Gastrocnemius medialis (tissue), 4 donors: ENCODE measurements at regions not wholly inside any gene's neighbourhood (a gene's known extent, or its start where the extent isn't known, plus 50 kb on each side); places are given as distances from the start of the nearest gene placed in this dataset.

Source experiments
- ATAC-seq, 2 donors: fragments of 150-250 bp; one replicate each; pipeline ENCODE4 v1.9.1; 2016
- DNase-seq, 2 donors: peaks; one replicate each; pipeline ENCODE4 v3.0.0-alpha.2; 2019
- H3K27ac ChIP-seq, 4 donors: fragments of 200-600 bp; sonication (generic); 1 replicate in 1 of 4; 2 replicates in 3 of 4; pipeline ENCODE4 v1.5.1; 2016 to 2018; ENCODE audit warnings: mild to moderate bottlenecking in 2 of 4, moderate library complexity in 1 of 4
- H3K27me3 ChIP-seq, 3 donors: fragments of 200-600 bp; sonication (generic) in 2 of 3; 1 replicate in 1 of 3; 2 replicates in 2 of 3; pipeline versions ENCODE4 v1.5.1 to v1.6.0; 2016 to 2019; ENCODE audit warnings: mild to moderate bottlenecking in 1 of 3, moderate library complexity in 1 of 3
- H3K36me3 ChIP-seq, 2 donors: fragments of 200-600 bp; sonication (generic) in 1 of 2; one replicate each; pipeline ENCODE4 v1.5.1; 2017 to 2018
- H3K4me1 ChIP-seq, 2 donors: fragments of 200-600 bp; sonication (generic) in 1 of 2; one replicate each; pipeline ENCODE4 v1.5.1; 2016 to 2017; ENCODE audit warnings: mild to moderate bottlenecking in 2 of 2
- H3K4me3 ChIP-seq, 4 donors: fragments of 200-600 bp; sonication (generic) in 3 of 4; 1 replicate in 1 of 4; 2 replicates in 3 of 4; pipeline ENCODE4 v1.5.1; 2016 to 2019; ENCODE audit warnings: mild to moderate bottlenecking in 2 of 4
- H3K9me3 ChIP-seq, 3 donors: fragments of 200-600 bp; sonication (generic) in 2 of 3; 1 replicate in 1 of 3; 2 replicates in 2 of 3; pipeline ENCODE4 v1.5.1; 2016 to 2019
- CTCF ChIP-seq, 5 experiments: fragments of 450-650 bp in 3 of 5; fragments of 200-600 bp in 2 of 5; sonication (generic) in 2 of 5; IDR thresholded peaks in 4 of 5; conservative IDR thresholded peaks in 1 of 5; 1 replicate in 4 of 5; 2 replicates in 1 of 5; pipeline ENCODE4 v1.5.1; 2016 to 2019; ENCODE audit warnings: antibody characterized with exemption in 5 of 5, mild to moderate bottlenecking in 3 of 5, moderate library complexity in 3 of 5
- POLR2A ChIP-seq, 2 donors: fragments of 450-650 bp; IDR thresholded peaks; one replicate each; pipeline ENCODE4 v1.6.1; 2017; ENCODE audit warnings: antibody characterized with exemption in 2 of 2, mild to moderate bottlenecking in 2 of 2, moderate library complexity in 2 of 2
- in situ Hi-C, 4 donors: fragments of 200-750 bp; cut with MboI; loops; one replicate each; pipeline versions ENCODE4 v1.15.0 to v1.8.0; 2017; ENCODE audit warnings: low sequenced_read_pairs in 4 of 4
- intact Hi-C: fragments of 100-400 bp; cut with DNase I; formaldehyde crosslinking; loops from one replicate; pipeline ENCODE4 v1.15.1; 2023; ENCODE audit warnings: low total_unique reads

DNA sequence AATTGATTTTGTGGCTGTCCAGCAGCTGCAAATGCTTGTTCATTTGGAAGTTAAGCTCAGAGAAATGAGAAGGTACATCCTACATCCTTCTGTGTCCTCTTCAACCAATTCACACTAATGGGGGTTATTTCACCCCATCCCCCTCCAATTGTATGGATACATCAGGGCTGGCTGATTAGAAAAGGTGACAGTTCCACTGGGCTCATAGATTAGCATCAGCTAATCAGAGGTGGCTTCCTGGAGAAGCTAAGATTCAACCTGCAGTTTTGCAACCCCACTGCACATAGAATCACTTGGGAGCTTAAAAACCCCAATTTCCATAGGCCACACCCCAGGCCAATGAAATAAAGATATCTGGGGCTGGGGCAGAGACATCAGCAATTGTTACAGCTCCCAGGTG is 217.7 kb upstream of the TLE3 start:
- Histone ChIP-seq H3K27ac (no peak overlapping the region), H3K9me3 (no peaks in the 10 kb centered on the region), H3K27me3 (no peaks in the 10 kb centered on the region), H3K36me3 (no peaks in the 10 kb centered on the region), H3K4me1 (no peaks in the 10 kb centered on the region), H3K4me3 (no peak overlapping the region)
- ATAC-seq (no peak), DNase-seq (no peak)
- intact Hi-C loops = no loop called here
- TF ChIP-seq CTCF (IDR thresholded peaks at IDR 0.05 in 4 of 5, conservative IDR thresholded peaks at IDR 0.05 in 1 of 5) (no peak), POLR2A (IDR thresholded peaks at IDR 0.05) (no peak)
- in situ Hi-C loops = no loop called here

DNA sequence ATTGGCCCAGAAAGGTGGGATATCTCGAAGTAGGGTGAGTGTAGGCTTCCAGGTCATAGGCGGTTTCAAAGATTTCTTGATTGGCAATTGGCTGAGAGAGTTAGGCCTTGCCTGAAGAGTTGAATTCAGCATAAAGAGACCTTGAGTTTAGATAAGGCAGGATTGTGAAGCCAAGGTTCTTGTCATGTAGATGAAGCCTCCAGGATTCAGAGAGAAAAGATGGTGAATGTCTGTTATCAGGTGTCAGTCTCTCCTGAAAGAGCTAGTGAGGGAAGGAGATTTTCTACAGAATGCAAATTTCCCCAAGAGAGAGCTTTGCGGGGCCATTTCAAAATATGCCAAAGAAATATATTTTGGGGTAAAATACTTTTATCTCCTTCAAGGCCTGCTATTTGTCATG is 217.0 kb upstream of the TLE3 start:
- no peaks in the 10 kb centered on the region for H3K4me1 ChIP-seq
- H3K9me3 ChIP-seq = no peaks in the 10 kb centered on the region
- no peak for TF ChIP-seq CTCF (IDR thresholded peaks at IDR 0.05 in 4 of 5, conservative IDR thresholded peaks at IDR 0.05 in 1 of 5)
- TF ChIP-seq POLR2A (IDR thresholded peaks at IDR 0.05) = no peak
- H3K36me3 ChIP-seq = no peaks in the 10 kb centered on the region
- in situ Hi-C loops = no loop called here
- H3K4me3 ChIP-seq = no peak overlapping the region
- intact Hi-C loops = no loop called here
- DNase-seq (no peak), ATAC-seq (no peak)
- no peak overlapping the region for H3K27ac ChIP-seq
- no peaks in the 10 kb centered on the region for H3K27me3 ChIP-seq

DNA sequence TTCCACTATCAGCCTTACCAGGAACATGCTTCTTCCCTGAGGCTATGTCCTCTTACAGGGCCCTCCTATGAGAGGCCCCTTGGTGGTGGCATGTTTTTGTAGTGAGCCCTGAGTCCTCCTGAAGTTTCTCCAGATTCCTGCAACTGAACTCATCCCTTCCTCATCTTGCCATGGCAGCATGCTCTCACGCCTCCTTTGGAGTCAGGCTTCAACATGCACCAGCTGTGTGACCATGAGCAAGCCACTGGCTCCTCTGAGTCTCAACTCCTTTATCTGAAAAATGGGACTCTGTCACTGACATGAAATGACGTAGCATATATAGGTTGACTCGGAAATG is 216.3 kb upstream of the TLE3 start:
- Histone ChIP-seq H3K4me3 (no peak overlapping the region), H3K36me3 (no peaks in the 10 kb centered on the region), H3K27ac (no peak overlapping the region), H3K9me3 (no peaks in the 10 kb centered on the region), H3K27me3 (no peaks in the 10 kb centered on the region), H3K4me1 (no peaks in the 10 kb centered on the region)
- intact Hi-C loops (no loop called here), in situ Hi-C loops (no loop called here)
- no peak for TF ChIP-seq POLR2A (IDR thresholded peaks at IDR 0.05)
- TF ChIP-seq CTCF (IDR thresholded peaks at IDR 0.05 in 4 of 5, conservative IDR thresholded peaks at IDR 0.05 in 1 of 5) = no peak
- DNase-seq (no peak), ATAC-seq (no peak)

DNA sequence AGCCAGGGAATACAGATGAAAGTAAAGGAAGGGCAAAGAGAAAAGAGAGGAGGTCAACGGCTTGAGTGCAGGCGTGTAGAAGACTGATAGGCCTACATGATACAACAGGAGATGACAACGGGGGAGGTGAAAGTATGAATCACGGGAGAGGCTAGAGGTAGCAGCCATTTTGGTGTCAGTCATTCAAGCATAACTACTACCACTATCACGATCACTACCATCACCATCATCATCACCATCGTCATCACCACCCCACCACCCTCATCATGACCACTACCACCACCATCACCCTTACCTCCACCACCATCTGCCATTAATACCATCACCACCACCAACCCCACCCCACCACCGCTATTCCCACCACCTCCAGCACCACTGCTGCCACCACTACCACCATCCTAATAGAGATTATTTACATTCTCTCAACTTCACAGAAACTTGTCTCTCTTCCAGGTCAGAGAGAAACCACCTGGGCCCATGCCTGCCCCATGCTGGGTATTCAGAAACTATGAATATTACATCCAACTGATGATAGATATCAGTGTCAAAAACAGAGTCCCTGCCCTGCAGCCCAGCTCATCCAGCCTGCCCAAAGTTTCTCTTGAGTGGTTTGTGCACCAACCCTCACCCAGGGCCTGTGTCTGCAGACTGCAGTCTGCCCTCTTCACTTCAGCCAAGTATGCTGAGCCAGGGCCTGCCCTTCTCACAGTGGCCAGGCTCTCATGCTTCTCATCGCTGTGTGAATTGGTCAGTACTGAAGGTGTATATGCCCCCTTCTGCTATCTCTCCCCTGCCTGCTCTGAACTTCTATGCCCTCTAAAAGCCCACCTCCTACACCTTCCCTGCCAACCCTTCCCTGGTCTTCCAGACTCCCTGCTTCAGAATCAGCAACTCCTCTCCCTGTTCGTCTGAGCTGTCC is 215.6 kb upstream of the TLE3 start:
- no peaks in the 10 kb centered on the region for H3K27me3 ChIP-seq
- TF ChIP-seq POLR2A (IDR thresholded peaks at IDR 0.05) (no peak), CTCF (IDR thresholded peaks at IDR 0.05 in 4 of 5, conservative IDR thresholded peaks at IDR 0.05 in 1 of 5) (no peak)
- ATAC-seq = no peak
- H3K27ac ChIP-seq = no peak overlapping the region
- intact Hi-C loops = no loop called here
- H3K36me3 ChIP-seq = no peaks in the 10 kb centered on the region
- H3K9me3 ChIP-seq = no peaks in the 10 kb centered on the region
- H3K4me3 ChIP-seq = no peak overlapping the region
- no peak for DNase-seq
- in situ Hi-C loops = no loop called here
- H3K4me1 ChIP-seq = peaks cover 0 to 6% of the 10 kb centered on the region in 2 donors

DNA sequence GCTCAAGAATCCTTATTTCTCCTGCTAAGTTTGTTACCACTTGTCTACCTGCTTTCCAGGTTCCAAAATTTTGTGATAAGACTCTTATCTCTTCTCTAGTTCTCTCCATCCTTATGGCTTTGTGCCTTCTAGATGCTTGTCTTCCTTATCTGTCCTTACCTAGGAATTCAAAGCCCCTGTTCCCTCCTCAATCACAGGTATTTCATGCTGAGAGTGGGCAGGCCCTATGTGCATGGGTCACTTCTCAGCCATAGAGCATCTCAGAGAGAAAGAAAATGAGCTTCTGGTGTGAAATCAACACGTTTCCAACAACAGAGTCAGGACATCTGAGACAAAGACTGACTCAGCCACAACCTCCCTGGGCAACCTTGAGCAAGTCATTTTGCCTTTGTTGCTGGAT is 214.1 kb upstream of the TLE3 start:
- TF ChIP-seq POLR2A (IDR thresholded peaks at IDR 0.05) (no peak), CTCF (IDR thresholded peaks at IDR 0.05 in 4 of 5, conservative IDR thresholded peaks at IDR 0.05 in 1 of 5) (no peak)
- no peak overlapping the region for H3K4me3 ChIP-seq
- intact Hi-C loops = no loop called here
- peaks cover 0 to 8% of the 10 kb centered on the region in 2 donors for H3K4me1 ChIP-seq
- in situ Hi-C loops = no loop called here
- no peaks in the 10 kb centered on the region for H3K9me3 ChIP-seq
- no peak for ATAC-seq
- H3K27me3 ChIP-seq = no peaks in the 10 kb centered on the region
- no peaks in the 10 kb centered on the region for H3K36me3 ChIP-seq
- DNase-seq = no peak
- no peak overlapping the region for H3K27ac ChIP-seq
